Gastroesophageal sphincter (tissue), 3 donors: ENCODE measurements at regions not wholly inside any gene's neighbourhood (a gene's known extent, or its start where the extent isn't known, plus 50 kb on each side); places are given as distances from the start of the nearest gene placed in this dataset.

Source experiments
- CTCF ChIP-seq, 4 experiments: fragments of 200-600 bp in 2 of 4; fragments of 450-650 bp in 2 of 4; sonication (generic) in 1 of 4; IDR thresholded peaks; one replicate each; pipeline ENCODE4 v1.5.1; 2017 to 2019; ENCODE audit warnings: antibody characterized with exemption in 4 of 4, mild to moderate bottlenecking in 2 of 4, moderate library complexity in 2 of 4
- POLR2AphosphoS5 ChIP-seq: sonication (generic); formaldehyde crosslinking; IDR thresholded peaks from one replicate; pipeline ENCODE4 v1.6.1; 2017; ENCODE audit warnings: antibody characterized with exemption

DNA sequence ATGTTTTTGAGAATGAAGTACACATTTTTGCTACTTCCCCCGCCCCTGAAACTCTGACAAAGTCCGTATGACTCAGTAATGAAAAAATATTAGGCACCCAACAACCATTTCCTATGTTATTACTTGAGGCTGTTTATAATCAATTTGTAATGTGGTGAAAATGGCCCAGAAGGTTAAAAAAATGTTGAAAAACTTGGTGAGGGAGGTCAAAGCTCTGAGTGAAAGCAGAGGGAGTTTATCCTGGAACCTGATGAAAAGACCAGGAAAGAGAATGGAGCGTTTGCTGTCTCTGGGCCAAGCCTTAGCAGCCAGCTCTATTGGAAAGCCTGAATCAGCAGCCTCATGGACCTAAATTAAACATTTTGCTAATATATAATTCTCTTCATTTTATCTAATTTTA is 367.7 kb upstream of the NEGR1 start:
- TF ChIP-seq POLR2AphosphoS5 = no peak
- TF ChIP-seq CTCF (IDR thresholded peaks at IDR 0.05) = no peak
